ENCODE measurements at regions not wholly inside any gene's neighbourhood (a gene's known extent, or its start where the extent isn't known, plus 50 kb on each side); places are given as distances from the start of the nearest gene placed in this dataset.

DNA sequence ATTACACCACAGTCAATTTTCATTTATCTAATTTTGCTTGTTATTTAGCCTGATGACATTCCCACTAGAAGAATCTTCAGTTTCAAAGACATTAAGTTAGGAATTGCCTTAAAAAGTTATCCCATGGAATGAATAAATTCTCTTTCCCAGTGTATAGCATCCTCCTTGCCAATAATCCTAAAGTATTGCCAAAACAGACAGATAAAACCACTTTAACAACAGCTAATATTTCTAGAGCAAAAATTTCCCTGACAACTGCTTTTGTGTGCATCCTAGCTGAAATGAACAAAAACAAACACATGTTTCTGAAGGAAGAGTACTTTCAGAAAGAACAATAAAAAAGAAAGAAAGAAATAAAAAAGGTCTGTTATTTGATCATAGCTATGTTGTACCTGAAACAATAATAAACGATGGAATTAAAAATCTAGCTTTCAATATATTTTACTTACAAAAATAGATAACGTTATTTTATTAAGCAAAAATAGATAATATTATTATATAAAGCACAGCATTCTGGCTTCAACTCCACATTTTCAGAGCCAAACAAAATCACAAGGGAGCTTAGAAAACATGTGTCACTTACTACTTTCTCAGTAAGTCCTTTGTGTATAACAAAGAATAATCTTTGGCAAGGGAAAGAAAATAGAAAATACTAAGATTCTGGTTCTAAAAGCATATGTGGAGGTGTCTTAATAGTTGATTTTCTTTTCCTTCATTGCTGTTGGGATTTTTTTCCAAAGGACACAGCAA is 939.0 kb upstream of the CRIM1 start:
- H3K4me3 ChIP-seq (ENCODE audit: low read length) = no peak overlapping the region
- no peak overlapping the region for H3K9ac ChIP-seq (ENCODE audit: low read depth, low read length)
- no peaks in the 10 kb centered on the region for H3K27me3 ChIP-seq (ENCODE audit: insufficient read depth, low read length)
- no peaks in the 10 kb centered on the region; the same call in 1 of the 2 replicates for H3K9me3 ChIP-seq (ENCODE audit: insufficient read depth, low read depth, low read length)
- no peaks in the 10 kb centered on the region for H3K4me1 ChIP-seq (ENCODE audit: insufficient read depth, low read length)
- no peak overlapping the region for H3K27ac ChIP-seq (ENCODE audit: low read length)
- H3K36me3 ChIP-seq (ENCODE audit: insufficient read depth, low read depth, low read length) = no peaks in the 10 kb centered on the region

DNA sequence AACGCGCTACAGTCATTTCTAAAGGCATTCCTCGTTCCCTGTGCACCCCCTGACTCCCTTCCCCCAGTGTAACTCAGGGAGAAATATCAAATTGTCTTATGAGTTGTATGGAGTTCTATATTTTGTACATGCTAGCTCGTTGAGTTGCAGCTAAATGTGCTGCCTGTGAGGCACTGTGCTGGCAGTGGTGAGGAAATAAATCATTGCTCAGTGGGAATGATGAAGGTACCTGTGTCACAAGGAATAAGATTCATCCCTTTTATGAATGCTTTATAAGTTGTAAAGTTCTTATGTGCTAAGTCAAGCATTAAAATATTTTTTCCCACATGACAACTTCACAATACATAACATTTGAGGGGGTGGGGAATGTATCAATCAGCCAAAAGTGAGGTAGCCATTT is 939.6 kb upstream of the CRIM1 start:
- H3K9me3 ChIP-seq (ENCODE audit: insufficient read depth, low read depth, low read length) = no peaks in the 10 kb centered on the region; the same call in 1 of the 2 replicates
- H3K9ac ChIP-seq (ENCODE audit: low read depth, low read length) = no peak overlapping the region
- no peaks in the 10 kb centered on the region for H3K36me3 ChIP-seq (ENCODE audit: insufficient read depth, low read depth, low read length)
- H3K4me3 ChIP-seq (ENCODE audit: low read length) = no peak overlapping the region
- H3K4me1 ChIP-seq (ENCODE audit: insufficient read depth, low read length) = no peaks in the 10 kb centered on the region
- no peak overlapping the region for H3K27ac ChIP-seq (ENCODE audit: low read length)
- no peaks in the 10 kb centered on the region for H3K27me3 ChIP-seq (ENCODE audit: insufficient read depth, low read length)

DNA sequence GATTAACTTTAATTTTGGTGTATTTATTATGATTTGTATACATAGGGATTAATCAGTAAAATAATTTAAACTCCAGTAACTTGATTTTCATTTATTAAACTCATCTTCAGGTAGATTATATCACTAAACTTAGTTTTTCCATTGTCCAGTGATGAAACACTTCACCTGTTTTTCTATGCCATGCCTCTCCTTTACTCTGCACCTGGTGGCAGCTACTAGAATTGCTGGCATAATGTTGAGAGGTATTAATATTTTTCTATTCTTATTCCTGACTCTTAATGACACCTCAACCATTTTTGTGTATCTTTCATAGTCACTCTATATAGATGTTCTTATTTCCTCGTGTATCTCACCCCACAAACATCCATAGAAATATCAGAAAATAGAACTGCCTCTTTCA is 940.3 kb upstream of the CRIM1 start:
- no peaks in the 10 kb centered on the region for H3K9me3 ChIP-seq (ENCODE audit: insufficient read depth, low read depth, low read length)
- no peaks in the 10 kb centered on the region for H3K36me3 ChIP-seq (ENCODE audit: insufficient read depth, low read depth, low read length)
- no peak overlapping the region for H3K4me3 ChIP-seq (ENCODE audit: low read length)
- H3K27me3 ChIP-seq (ENCODE audit: insufficient read depth, low read length) = no peaks in the 10 kb centered on the region
- no peak overlapping the region for H3K9ac ChIP-seq (ENCODE audit: low read depth, low read length)
- H3K4me1 ChIP-seq (ENCODE audit: insufficient read depth, low read length) = no peaks in the 10 kb centered on the region
- H3K27ac ChIP-seq (ENCODE audit: low read length) = no peak overlapping the region

DNA sequence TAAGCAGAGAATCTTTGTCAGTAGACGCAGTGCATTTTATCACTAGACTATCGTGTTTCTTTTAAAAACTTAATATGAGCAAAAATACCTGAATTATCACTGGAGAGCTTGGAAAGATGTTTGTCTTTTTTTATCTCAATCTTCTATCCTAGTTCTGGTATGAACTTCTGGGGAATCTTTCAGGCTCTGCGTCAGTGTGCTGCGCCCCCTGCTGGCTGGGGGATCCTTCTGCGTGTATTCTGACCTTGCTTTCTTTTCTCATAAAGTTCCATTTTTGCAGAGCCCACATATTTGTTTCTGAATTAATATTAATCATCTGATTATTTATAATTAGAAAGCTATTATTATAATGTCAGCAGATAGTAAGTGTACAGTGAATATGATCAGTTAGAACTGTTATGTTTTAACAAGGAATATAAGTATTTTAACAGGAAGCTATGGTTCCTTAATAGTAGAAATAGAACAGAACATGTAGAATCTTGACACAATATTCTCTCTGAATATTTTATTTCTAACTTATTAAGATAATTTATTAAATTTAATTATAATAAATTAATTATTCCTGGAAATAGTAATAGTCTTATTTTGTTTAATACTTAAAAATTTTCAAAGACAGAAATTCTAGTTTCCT is 945.0 kb upstream of the CRIM1 start:
- Histone ChIP-seq H3K27me3 (ENCODE audit: insufficient read depth, low read length) (no peaks in the 10 kb centered on the region), H3K9ac (ENCODE audit: low read depth, low read length) (no peak overlapping the region), H3K36me3 (ENCODE audit: insufficient read depth, low read depth, low read length) (no peaks in the 10 kb centered on the region)

DNA sequence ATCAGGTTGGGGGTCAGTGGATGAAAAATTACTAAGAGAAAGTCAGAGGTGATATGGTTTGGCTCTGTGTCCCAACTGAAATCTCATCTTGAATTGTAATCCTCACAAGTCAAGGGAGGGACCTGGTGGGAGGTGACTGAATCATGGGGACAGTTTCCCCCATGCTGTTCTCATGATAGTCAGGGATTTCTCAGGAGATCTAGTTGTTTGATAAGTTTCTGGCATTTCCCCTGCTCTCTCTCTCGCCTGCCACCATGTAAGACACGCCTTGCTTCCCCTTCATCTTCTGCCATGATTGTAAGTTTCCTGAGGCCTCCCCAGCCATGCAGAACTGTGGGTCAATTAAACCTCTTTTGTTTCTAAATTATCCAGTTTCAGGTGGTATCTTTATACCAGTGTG is 945.8 kb upstream of the CRIM1 start:
- no peaks in the 10 kb centered on the region for H3K36me3 ChIP-seq (ENCODE audit: insufficient read depth, low read depth, low read length)
- no peak overlapping the region for H3K27ac ChIP-seq (ENCODE audit: low read length)
- no peaks in the 10 kb centered on the region for H3K27me3 ChIP-seq (ENCODE audit: insufficient read depth, low read length)
- no peak overlapping the region for H3K9ac ChIP-seq (ENCODE audit: low read depth, low read length)
- H3K9me3 ChIP-seq (ENCODE audit: insufficient read depth, low read depth, low read length) = no peaks in the 10 kb centered on the region
- H3K4me3 ChIP-seq (ENCODE audit: low read length) = no peak overlapping the region
- H3K4me1 ChIP-seq (ENCODE audit: insufficient read depth, low read length) = peaks cover 7% of the 10 kb centered on the region; the same call in 1 of the 2 replicates

More for the DNA sequence above, 945.0 kb upstream of the CRIM1 start:
- Histone ChIP-seq H3K4me3 (ENCODE audit: low read length) (no peak overlapping the region), H3K4me1 (ENCODE audit: insufficient read depth, low read length) (peaks cover 7% of the 10 kb centered on the region; the same call in 1 of the 2 replicates), H3K27ac (ENCODE audit: low read length) (no peak overlapping the region), H3K9me3 (ENCODE audit: insufficient read depth, low read depth, low read length) (no peaks in the 10 kb centered on the region)

DNA sequence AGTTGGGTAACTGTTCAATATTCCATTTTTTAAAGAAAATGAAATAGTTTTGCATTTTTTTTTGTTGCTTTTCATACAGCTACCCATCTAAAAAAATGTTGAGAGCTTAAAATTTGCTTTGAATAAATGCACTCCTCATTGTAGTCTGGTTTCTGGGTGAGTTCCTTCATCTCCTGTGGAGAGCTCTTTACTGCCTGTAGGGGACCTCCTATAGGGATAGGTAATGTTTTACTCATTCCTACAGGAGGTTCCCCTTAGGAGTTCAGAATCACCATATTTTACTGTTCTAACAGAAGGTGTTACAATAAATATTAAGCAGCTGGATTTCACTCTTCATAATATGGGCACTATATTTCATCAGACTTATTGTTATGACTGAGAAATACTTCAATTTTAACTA is 947.3 kb upstream of the CRIM1 start:
- no peaks in the 10 kb centered on the region for H3K36me3 ChIP-seq (ENCODE audit: insufficient read depth, low read depth, low read length)
- no peaks in the 10 kb centered on the region for H3K9me3 ChIP-seq (ENCODE audit: insufficient read depth, low read depth, low read length)
- no peak overlapping the region for H3K9ac ChIP-seq (ENCODE audit: low read depth, low read length)
- no peaks in the 10 kb centered on the region for H3K27me3 ChIP-seq (ENCODE audit: insufficient read depth, low read length)
- peaks cover 7% of the 10 kb centered on the region; the same call in 1 of the 2 replicates for H3K4me1 ChIP-seq (ENCODE audit: insufficient read depth, low read length)
- no peak overlapping the region for H3K27ac ChIP-seq (ENCODE audit: low read length)
- H3K4me3 ChIP-seq (ENCODE audit: low read length) = no peak overlapping the region

DNA sequence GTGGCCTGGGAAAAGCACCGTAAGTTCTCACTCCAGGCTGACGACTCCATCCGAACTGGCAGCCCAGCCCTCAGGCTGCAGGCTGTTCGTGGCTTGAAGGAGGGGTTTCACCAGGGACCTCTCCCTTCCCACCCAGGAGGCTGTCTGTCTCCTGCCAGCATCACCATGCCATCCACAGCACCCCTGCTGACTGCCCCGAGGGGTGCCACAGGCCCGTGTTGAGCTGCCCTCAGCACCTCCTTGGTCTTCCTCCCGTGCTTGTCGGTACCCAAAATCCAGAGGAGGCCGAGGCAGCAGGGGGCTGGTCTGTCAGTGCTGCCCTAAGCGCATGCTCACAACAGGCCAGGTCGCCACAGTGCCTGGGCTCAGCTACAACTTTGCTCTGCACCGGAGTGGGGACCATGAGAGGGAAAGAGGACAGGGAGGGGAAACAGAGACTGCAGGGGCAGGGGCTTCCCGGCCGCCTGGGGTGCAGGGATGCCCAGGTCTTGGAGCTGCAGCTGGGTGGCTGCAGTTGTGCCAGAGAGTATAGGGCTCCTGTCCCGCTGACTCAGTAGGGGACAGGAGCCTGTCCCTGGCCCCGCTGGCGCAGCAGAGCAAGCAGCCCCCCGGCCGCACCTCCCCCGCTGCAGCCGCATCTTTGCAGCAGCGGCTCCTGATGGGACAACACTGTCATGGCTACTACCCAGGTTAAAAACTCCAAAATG is 963.7 kb upstream of the CRIM1 start:
- Histone ChIP-seq H3K9ac (ENCODE audit: low read depth, low read length) (no peak overlapping the region), H3K4me1 (ENCODE audit: insufficient read depth, low read length) (no peaks in the 10 kb centered on the region), H3K9me3 (ENCODE audit: insufficient read depth, low read depth, low read length) (no peaks in the 10 kb centered on the region), H3K27ac (ENCODE audit: low read length) (no peak overlapping the region), H3K27me3 (ENCODE audit: insufficient read depth, low read length) (no peaks in the 10 kb centered on the region), H3K36me3 (ENCODE audit: insufficient read depth, low read depth, low read length) (no peaks in the 10 kb centered on the region), H3K4me3 (ENCODE audit: low read length) (no peak overlapping the region)

DNA sequence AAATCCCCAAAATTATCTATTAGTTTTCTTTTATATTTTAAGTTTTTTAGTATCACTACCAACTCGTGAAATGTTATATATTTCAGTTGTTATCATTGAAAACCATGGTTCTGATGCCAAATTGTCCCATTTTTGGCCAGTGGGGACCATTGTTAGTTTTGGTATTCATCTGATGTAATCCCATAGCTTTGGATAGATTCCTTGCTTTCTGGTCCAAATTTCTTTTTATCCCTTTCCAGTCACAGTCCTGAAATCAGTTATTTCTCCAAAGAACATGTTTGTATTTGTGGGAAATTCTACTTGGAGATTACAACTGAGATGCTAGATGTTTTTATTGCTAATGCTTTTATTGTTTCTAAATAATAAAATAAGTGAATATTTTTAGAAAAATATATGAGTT is 976.8 kb upstream of the CRIM1 start:
- H3K36me3 ChIP-seq (ENCODE audit: insufficient read depth, low read depth, low read length) = no peaks in the 10 kb centered on the region
- no peak overlapping the region for H3K27ac ChIP-seq (ENCODE audit: low read length)
- H3K9ac ChIP-seq (ENCODE audit: low read depth, low read length) = no peak overlapping the region
- no peaks in the 10 kb centered on the region for H3K27me3 ChIP-seq (ENCODE audit: insufficient read depth, low read length)
- H3K4me3 ChIP-seq (ENCODE audit: low read length) = no peak overlapping the region
- H3K4me1 ChIP-seq (ENCODE audit: insufficient read depth, low read length) = no peaks in the 10 kb centered on the region; the same call in 1 of the 2 replicates
- H3K9me3 ChIP-seq (ENCODE audit: insufficient read depth, low read depth, low read length) = no peaks in the 10 kb centered on the region

DNA sequence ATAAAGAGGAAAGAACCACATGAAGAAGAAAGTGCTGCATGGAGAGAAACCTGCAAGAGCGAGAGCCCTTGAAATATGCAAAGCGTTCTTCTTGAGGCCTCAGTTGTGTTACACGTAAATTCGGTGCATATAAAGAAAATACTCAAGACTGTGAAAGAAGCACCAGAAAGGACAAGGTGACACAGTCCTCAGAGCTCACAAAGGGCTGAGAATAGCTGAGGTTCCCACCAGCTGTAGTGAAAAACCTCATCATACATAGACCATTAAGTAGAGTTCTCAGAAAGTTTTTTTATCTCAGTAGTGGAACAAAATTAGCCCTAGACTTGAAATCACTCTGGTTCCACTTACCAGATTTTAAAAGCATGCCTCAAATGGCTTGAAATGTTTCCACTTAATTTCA is 980.7 kb upstream of the CRIM1 start:
- H3K27ac ChIP-seq (ENCODE audit: low read length) = no peak overlapping the region
- H3K9ac ChIP-seq (ENCODE audit: low read depth, low read length) = no peak overlapping the region
- H3K9me3 ChIP-seq (ENCODE audit: insufficient read depth, low read depth, low read length) = peaks cover 4% of the 10 kb centered on the region; the same call in 1 of the 2 replicates
- H3K36me3 ChIP-seq (ENCODE audit: insufficient read depth, low read depth, low read length) = no peaks in the 10 kb centered on the region
- H3K4me1 ChIP-seq (ENCODE audit: insufficient read depth, low read length) = peaks cover 7% of the 10 kb centered on the region
- no peak overlapping the region for H3K4me3 ChIP-seq (ENCODE audit: low read length)
- H3K27me3 ChIP-seq (ENCODE audit: insufficient read depth, low read length) = no peaks in the 10 kb centered on the region

DNA sequence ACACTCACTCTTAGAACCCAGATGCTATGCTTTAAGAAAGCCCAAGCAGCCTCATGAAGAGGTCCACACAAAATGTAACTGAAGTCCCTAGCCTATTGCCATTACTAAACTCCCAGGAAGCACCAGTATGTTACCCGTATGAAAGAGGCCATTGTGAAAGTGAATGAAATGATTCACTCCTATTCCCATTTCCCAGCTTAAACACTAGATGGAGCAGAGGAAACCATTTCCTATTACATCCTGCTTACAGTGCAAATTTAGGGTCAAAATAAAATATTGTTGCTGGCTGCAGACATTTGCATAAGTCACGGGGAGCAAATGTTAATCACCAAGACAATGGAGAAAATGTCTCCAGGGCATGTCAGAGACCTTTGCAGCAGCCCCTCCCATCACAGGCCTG is 989.7 kb upstream of the CRIM1 start:
- no peaks in the 10 kb centered on the region for H3K36me3 ChIP-seq (ENCODE audit: insufficient read depth, low read depth, low read length)
- no peak overlapping the region for H3K27ac ChIP-seq (ENCODE audit: low read length)

DNA sequence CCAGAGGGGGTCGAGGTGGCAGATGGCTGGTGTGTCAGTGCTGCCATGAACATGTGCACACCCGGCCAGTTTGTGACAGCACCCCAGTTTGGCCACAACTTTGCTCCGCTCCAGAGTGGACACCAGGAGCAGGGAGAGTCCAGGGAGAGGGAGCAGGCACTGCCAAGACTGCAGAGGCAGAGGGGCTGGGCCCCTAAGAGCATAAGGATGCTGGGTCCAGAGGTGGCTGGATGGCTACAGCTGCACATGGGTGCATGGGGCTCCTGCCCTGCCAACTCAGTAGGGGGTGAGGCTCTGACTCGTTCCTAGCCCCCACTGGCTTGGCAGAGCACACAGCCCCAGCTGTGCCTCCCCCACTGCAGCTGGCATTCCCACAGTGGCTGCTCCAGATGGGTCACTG is 999.2 kb upstream of the CRIM1 start:
- no peak overlapping the region for H3K4me3 ChIP-seq (ENCODE audit: low read length)
- no peak overlapping the region for H3K27ac ChIP-seq (ENCODE audit: low read length)
- H3K9me3 ChIP-seq (ENCODE audit: insufficient read depth, low read depth, low read length) = peaks cover 21% of the 10 kb centered on the region
- no peaks in the 10 kb centered on the region for H3K36me3 ChIP-seq (ENCODE audit: insufficient read depth, low read depth, low read length)
- H3K4me1 ChIP-seq (ENCODE audit: insufficient read depth, low read length) = no peaks in the 10 kb centered on the region
- no peak overlapping the region for H3K9ac ChIP-seq (ENCODE audit: low read depth, low read length)
- H3K27me3 ChIP-seq (ENCODE audit: insufficient read depth, low read length) = no peaks in the 10 kb centered on the region

More for the DNA sequence above, 989.7 kb upstream of the CRIM1 start:
- peaks cover 5% of the 10 kb centered on the region for H3K9me3 ChIP-seq (ENCODE audit: insufficient read depth, low read depth, low read length)
- no peak overlapping the region for H3K9ac ChIP-seq (ENCODE audit: low read depth, low read length)
- H3K27me3 ChIP-seq (ENCODE audit: insufficient read depth, low read length) = no peaks in the 10 kb centered on the region
- H3K4me1 ChIP-seq (ENCODE audit: insufficient read depth, low read length) = no peaks in the 10 kb centered on the region
- H3K4me3 ChIP-seq (ENCODE audit: low read length) = no peak overlapping the region

DNA sequence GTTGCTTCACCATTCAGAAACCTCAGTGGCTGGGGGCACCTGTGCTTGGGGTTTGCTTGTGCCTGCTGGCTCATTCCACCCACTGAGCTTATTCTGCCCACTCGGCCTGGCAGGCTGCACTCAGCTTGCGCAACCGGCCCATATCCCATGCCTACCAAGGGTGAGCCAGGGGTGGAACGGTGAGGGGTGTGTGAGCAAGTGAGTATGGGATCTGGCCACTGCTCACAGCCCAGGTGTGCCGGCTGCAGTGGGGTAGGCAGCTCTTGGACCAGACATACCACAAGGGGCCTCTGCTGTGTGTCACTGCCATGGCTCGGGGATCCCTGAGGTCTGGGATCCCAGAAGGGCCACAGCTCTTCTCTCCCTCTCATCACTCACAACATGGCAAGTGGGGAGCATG is 1000.5 kb upstream of the CRIM1 start:
- H3K9ac ChIP-seq (ENCODE audit: low read depth, low read length) = no peak overlapping the region
- no peaks in the 10 kb centered on the region for H3K27me3 ChIP-seq (ENCODE audit: insufficient read depth, low read length)
- H3K4me3 ChIP-seq (ENCODE audit: low read length) = no peak overlapping the region
- peaks cover 18% of the 10 kb centered on the region; the same call in 1 of the 2 replicates for H3K9me3 ChIP-seq (ENCODE audit: insufficient read depth, low read depth, low read length)
- no peaks in the 10 kb centered on the region for H3K36me3 ChIP-seq (ENCODE audit: insufficient read depth, low read depth, low read length)
- no peak overlapping the region for H3K27ac ChIP-seq (ENCODE audit: low read length)
- no peaks in the 10 kb centered on the region for H3K4me1 ChIP-seq (ENCODE audit: insufficient read depth, low read length)

All from iPS-20b (cell line).